Natural killer cell treated with Interleukin-12 subunit alpha and Interleukin-12 subunit beta and Interleukin-15 and Interleukin-18, amount 100 ng/mL, for 72 hours (primary cell): ENCODE measurements at regions not wholly inside any gene's neighbourhood (a gene's known extent, or its start where the extent isn't known, plus 50 kb on each side); places are given as distances from the start of the nearest gene placed in this dataset.

Experiments
- ATAC-seq, 2 donors: fragments of 150-1000 bp; cut with Tn5 transposase in 1 of 2; sonication (Bioruptor Pico), chemical (Tn5 transposase) in 1 of 2; 2 replicates each; pipeline ENCODE4 v1.10.0; 2021
- DNase-seq: peaks from one replicate; pipeline ENCODE4 v3.0.0; 2022; ENCODE audit warnings: low spot score
- H3K27ac Mint-ChIP-seq, 2 donors: 1 replicate in 1 of 2; 2 replicates in 1 of 2; pipeline ENCODE4 v1.8.0; 2022; ENCODE audit warnings: mixed read lengths in 2 of 2, mild to moderate bottlenecking in 1 of 2, moderate library complexity in 1 of 2
- H3K27me3 Mint-ChIP-seq, 2 donors: 1 replicate in 1 of 2; 2 replicates in 1 of 2; pipeline ENCODE4 v1.8.0; 2022; ENCODE audit warnings: mixed read lengths in 2 of 2
- H3K36me3 Mint-ChIP-seq: one replicate; pipeline ENCODE4 v1.8.0; 2022; ENCODE audit warnings: mixed read lengths
- H3K4me1 Mint-ChIP-seq, 2 donors: 1 replicate in 1 of 2; 2 replicates in 1 of 2; pipeline ENCODE4 v1.8.0; 2022; ENCODE audit warnings: low read depth in 2 of 2, mixed read lengths in 2 of 2, mild to moderate bottlenecking in 1 of 2
- H3K4me3 Mint-ChIP-seq: one replicate; pipeline ENCODE4 v1.8.0; 2022; ENCODE audit warnings: mixed read lengths
- H3K9me3 Mint-ChIP-seq: 2 replicates; pipeline ENCODE4 v1.8.0; 2022; ENCODE audit warnings: mixed read lengths

DNA sequence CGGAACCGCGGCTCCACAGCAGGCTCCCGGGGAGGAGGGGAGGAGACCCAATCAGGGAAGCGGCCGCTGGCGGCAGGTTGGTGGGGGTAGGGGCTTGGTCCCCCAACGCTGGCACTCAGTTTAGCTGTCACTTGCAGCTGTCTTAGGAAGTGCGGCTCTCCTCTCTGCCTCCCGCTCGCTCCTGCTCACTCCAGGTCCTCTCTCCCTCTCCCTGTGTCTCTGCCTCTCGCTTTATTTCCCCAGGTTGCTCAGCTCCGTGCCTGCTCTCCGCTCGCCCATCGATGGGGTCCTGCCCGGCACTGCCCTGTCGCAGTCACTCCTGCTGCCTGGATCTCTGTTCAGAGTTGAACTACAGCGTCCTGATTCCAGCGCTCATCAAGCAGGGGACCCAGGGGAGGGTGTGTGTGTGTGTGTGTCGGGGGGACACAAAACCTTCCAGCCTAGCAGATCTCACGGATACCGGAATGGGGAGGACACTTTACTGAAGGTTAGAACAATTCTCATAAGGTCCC lies 145.6 kb downstream of the ENGASE start:
- H3K4me3 Mint-ChIP-seq: no peak overlapping the region
- no peak overlapping the region for H3K27ac Mint-ChIP-seq
- peaks cover 10 to 25% of the 10 kb centered on the region in 2 donors for H3K27me3 Mint-ChIP-seq
- ATAC-seq: no peak
- no peaks in the 10 kb centered on the region for H3K9me3 Mint-ChIP-seq
- DNase-seq: no peak
- no peaks in the 10 kb centered on the region for H3K36me3 Mint-ChIP-seq
- H3K4me1 Mint-ChIP-seq: peaks cover 6 to 7% of the 10 kb centered on the region in 2 donors

DNA sequence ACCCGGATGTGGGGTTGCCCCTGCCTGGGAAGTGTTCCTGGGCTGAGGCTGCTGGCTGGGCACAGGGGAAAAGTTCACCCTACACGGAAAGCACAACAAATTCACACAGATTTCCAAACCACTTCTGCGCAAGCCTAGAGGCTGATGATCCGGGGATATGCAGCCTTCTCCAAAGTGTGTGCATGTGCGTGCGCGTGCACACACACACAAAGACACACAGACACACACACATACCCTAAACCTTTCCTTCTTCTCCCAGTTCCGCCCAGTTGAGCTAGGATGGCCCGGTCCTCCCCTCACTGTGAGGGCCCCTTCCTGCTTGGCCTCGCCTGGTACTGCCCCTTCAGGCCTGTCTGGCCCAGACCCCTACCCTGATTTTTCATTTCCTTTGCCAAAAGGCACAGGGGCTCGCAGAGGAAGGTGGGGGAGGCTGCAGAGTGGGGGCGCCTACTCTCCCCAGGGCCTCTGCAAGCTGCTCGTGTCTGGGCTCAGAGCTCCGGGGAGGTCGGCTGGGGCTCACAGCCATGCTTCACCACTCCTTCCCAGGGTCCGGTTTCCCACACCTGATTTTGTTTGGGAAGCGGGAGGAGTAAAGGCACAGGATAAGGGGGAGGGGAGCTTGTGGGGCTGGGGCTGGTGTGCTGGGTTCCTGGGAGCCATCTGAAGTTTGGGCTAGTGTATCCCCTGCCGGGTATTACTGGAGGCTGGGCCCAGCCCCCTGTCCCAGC lies 144.7 kb downstream of the ENGASE start:
- H3K36me3 Mint-ChIP-seq: no peaks in the 10 kb centered on the region
- H3K9me3 Mint-ChIP-seq: no peaks in the 10 kb centered on the region
- DNase-seq (no peak), ATAC-seq (no peak)
- peaks cover 10 to 25% of the 10 kb centered on the region in 2 donors for H3K27me3 Mint-ChIP-seq
- peaks cover 6 to 7% of the 10 kb centered on the region in 2 donors for H3K4me1 Mint-ChIP-seq
- no peak overlapping the region for H3K4me3 Mint-ChIP-seq
- H3K27ac Mint-ChIP-seq: no peak overlapping the region

DNA sequence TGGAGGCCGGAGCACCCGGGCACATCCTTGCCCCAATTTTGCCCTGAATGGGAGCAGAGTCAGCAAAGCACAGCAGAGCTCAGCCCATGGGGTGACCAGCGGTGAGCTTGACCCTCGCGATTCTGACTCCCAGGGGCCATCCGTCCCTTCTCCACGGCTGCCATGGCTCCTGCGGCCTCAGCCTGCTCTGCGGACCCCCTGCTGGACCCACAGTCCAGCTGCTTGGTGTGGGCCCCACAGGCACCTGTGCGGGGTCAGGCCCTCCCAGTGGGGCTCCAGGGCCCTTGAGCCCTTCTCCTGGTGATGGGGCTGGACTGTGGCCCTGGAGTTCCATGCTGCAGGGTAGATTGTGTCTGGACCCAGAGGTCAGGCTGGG lies 144.2 kb downstream of the ENGASE start:
- H3K9me3 Mint-ChIP-seq: no peaks in the 10 kb centered on the region
- no peak for ATAC-seq
- DNase-seq: no peak
- no peak overlapping the region for H3K27ac Mint-ChIP-seq
- no peak overlapping the region for H3K4me3 Mint-ChIP-seq
- H3K27me3 Mint-ChIP-seq: peaks cover 12 to 24% of the 10 kb centered on the region in 2 donors
- H3K4me1 Mint-ChIP-seq: peaks cover 6 to 7% of the 10 kb centered on the region in 2 donors
- no peaks in the 10 kb centered on the region for H3K36me3 Mint-ChIP-seq

DNA sequence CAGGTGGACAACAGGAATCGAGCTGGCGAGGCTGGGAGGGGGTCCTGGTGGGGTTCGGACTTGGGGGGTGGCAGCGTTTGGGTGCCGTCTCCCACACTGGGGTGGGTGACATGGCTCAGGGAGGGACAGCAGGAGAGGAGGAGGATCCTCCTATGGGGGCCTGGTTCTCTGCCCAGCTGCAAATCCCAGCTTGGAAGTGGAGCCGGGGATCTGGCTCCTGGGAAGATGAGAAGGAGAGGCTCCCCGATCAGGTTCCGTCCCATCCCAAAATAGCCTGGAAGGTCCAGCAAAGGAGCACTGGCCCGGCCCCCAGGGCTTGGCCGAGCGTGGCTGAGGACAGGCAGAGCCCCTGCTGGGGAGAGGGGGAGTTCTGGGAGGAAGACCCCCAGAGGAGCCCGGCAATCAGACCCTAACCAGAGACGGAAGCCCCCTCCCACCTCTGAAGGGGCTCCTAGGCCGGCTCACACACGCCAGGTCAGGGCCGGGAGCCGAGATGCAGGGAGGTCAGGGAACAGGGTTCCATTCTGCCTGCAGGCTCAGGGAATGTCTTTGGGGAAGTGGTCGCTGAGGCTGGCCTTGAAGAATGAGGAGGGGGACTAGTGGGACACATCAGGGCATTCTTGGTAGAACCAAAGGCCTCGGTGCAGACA lies 143.7 kb downstream of the ENGASE start:
- H3K36me3 Mint-ChIP-seq: no peaks in the 10 kb centered on the region

DNA sequence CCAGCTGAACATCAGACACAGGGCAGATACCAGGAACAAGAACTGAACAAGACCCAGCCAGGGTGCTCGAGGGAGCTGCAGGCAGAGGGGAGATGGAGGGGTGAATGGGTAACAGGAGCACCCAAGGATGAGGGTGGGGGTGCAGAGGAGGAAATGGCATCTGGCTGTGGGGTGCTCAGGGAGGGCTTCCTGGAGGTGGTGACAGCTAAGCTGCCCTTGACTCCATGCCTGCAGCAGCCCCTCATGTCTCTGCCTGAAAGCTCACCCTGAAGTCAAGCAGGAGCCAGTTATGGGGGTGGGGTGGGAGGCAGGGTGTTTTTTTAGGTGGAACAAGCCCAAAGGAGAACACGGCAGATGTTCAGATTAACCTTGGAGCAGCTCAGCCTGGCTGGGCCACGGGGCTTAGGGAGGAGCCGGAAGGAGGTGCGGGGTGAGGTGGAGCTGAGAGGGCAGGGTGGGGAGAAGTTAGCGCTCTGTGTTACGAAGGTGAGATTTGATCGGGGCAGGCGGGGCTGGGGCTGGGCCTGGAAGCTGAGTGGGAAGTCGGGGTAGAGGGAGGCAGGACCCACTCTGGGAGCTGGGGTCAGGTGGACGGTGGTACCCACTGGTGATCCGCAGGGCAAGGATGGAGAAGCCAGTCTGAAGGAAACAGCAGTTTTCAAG lies 143.0 kb downstream of the ENGASE start:
- Mint-ChIP-seq H3K9me3 (no peaks in the 10 kb centered on the region), H3K4me3 (no peak overlapping the region), H3K36me3 (no peaks in the 10 kb centered on the region), H3K27ac (no peak overlapping the region), H3K27me3 (peaks cover 17 to 19% of the 10 kb centered on the region in 2 donors), H3K4me1 (peaks cover 6 to 7% of the 10 kb centered on the region in 2 donors)
- ATAC-seq: no peak
- DNase-seq: no peak

More for the DNA sequence above, 143.7 kb downstream of the ENGASE start:
- Mint-ChIP-seq H3K4me3 (no peak overlapping the region), H3K27ac (no peak overlapping the region), H3K9me3 (no peaks in the 10 kb centered on the region), H3K27me3 (peaks cover 16 to 23% of the 10 kb centered on the region in 2 donors), H3K4me1 (peaks cover 6 to 7% of the 10 kb centered on the region in 2 donors)
- DNase-seq (no peak), ATAC-seq (no peak)

DNA sequence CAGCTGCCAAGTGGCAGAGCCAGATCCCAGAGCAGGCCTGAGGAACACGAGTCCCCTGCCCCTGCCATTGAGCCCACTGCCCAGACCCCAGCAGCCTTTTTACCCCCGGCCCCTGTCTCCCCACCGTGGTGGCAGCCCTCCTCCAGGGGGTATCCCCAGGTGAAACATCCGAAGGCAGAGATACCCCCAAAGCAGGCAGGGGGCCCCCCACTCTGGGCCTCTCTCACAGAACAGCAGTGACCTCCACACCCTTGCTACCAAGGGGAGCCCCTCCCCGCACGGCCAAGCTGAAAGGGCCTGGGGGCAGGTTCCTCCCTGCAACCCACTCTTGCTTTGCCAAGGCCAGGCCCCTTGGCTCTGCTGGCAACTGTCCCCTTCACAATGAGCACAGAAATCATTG lies 142.2 kb downstream of the ENGASE start:
- no peak overlapping the region for H3K4me3 Mint-ChIP-seq
- H3K9me3 Mint-ChIP-seq: no peaks in the 10 kb centered on the region
- no peak for DNase-seq
- no peak for ATAC-seq
- H3K36me3 Mint-ChIP-seq: no peaks in the 10 kb centered on the region
- peaks cover 6 to 7% of the 10 kb centered on the region in 2 donors for H3K4me1 Mint-ChIP-seq
- H3K27me3 Mint-ChIP-seq: peaks cover 23 to 24% of the 10 kb centered on the region in 2 donors
- no peak overlapping the region for H3K27ac Mint-ChIP-seq

DNA sequence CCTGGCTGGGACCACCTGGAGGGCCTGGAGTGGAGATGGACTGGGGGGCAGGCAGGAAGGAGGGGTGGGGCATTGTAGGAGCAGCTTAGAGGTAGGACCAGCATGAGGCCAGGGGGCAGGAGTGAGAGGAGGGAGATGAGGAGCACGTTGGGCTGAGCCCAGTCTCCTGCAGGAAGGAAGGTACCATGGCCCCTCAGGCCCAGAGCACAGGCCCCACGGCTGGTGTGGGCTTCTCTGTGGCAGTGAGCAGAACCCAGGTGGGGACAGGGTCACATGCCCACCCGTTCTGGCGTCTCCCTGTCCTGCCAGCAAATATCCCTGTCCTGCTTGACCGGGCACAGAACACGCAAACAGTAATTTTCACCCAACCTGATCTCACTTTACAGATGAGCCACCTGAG lies 141.8 kb downstream of the ENGASE start:
- Mint-ChIP-seq H3K4me3 (no peak overlapping the region), H3K4me1 (peaks cover 6 to 7% of the 10 kb centered on the region in 2 donors), H3K9me3 (no peaks in the 10 kb centered on the region), H3K27ac (no peak overlapping the region), H3K27me3 (peaks cover 23 to 24% of the 10 kb centered on the region in 2 donors), H3K36me3 (no peaks in the 10 kb centered on the region)
- DNase-seq (no peak), ATAC-seq (no peak)

DNA sequence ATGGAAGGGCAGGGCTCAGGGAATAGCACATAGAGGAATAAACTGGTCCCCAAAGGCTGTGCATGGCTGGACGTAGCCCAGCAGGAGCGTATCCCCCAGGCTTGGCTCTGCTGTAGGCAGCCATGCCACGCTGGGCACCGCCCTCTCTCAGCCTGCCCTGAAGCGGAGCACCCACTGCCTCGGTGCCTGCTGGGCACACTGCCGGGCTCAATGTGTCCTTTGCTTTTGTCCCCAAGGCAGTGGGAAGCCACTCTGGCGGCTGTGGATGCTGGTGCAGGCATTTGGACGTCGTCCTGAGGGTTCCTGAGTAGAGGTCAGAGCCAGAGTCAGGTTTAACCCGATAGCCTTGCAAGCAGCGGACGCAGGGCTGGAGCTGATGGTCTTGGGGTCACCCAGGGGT lies 141.0 kb downstream of the ENGASE start:
- Mint-ChIP-seq H3K27me3 (peaks cover 21 to 23% of the 10 kb centered on the region in 2 donors), H3K4me3 (no peak overlapping the region), H3K27ac (no peak overlapping the region), H3K9me3 (no peaks in the 10 kb centered on the region), H3K36me3 (no peaks in the 10 kb centered on the region), H3K4me1 (peaks cover 6% of the 10 kb centered on the region in 2 donors)
- DNase-seq: no peak
- no peak for ATAC-seq

DNA sequence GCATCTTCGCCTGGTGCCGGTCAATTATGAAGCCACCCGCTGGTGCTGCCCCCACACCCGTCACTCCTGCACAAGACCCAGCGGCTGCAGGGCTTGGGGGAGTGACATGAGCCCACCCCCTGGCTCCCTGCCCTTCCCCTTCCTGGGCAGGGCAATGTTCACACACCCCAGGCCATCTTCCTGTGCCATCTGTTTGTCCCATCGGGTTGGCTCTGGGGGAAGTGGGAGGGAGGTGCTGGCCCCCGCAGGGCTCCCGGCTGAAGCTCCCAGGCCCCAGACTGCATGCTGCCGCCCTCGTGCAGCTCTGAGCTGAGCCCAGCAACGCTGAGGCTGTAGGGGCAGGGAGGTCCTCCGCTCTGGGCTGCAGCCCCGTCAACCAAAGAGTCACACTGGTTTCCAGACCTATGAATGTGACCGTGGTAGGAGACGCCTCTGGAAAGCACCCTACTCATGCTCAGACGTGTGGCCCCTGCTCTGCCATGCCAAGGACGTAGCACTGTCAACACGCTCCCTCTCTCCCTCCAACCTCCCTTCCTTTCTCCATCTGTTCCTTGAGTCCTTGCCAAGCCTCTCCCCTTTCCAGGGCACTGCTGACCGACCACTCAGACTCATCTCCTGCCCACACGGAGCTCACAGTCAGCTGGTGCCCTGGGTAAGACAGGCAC lies 140.4 kb downstream of the ENGASE start:
- Mint-ChIP-seq H3K4me1 (peaks cover under 1 to 3% of the 10 kb centered on the region in 2 donors), H3K36me3 (no peaks in the 10 kb centered on the region), H3K9me3 (no peaks in the 10 kb centered on the region), H3K4me3 (no peak overlapping the region), H3K27ac (no peak overlapping the region), H3K27me3 (peaks cover 15 to 18% of the 10 kb centered on the region in 2 donors)
- ATAC-seq (no peak), DNase-seq (no peak)

DNA sequence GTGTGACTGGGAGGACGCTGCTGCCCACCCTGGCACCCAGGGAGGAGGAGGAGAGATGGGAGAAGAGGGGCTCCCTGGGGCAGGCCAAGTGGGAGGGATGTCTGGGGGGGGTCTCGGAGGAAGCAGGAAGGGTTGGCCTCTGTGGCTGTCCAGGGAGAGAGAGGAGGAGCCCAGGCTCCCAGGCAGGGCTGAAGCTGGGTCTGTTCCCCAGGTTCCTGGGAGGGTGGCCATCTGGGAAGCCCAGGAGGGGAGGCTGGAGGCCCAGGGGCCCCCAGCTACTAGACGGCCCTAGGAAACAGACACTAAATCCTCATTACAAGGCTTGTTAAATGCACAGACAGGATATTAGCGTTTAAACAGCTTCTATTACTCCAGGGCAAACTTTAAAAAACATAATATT lies 139.8 kb downstream of the ENGASE start:
- no peaks in the 10 kb centered on the region for H3K9me3 Mint-ChIP-seq
- no peak for ATAC-seq
- H3K4me3 Mint-ChIP-seq: no peak overlapping the region
- H3K27ac Mint-ChIP-seq: no peak overlapping the region
- H3K36me3 Mint-ChIP-seq: no peaks in the 10 kb centered on the region
- no peak for DNase-seq
- peaks cover 13 to 18% of the 10 kb centered on the region in 2 donors for H3K27me3 Mint-ChIP-seq
- H3K4me1 Mint-ChIP-seq: peaks cover 0 to 3% of the 10 kb centered on the region in 2 donors

DNA sequence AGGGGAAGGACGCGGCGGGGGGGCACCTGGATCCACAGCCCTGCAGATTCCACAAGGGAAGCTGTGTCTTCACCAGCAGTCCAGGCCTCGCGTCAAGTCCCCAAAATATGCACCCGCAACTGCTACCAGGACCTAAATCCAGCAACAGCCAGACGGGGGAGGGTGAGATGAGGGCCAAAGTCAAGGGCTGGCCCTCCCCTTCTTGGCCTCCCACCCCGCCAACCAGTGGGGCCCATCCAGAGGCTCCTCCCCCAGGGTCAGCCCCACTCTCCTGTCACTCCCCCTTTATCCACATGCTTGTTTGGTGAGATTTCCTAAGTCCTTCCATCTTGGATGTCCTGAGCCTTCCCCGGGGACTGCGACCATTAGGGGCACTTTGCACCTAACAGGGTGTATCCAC lies 138.7 kb downstream of the ENGASE start:
- no peaks in the 10 kb centered on the region for H3K9me3 Mint-ChIP-seq
- DNase-seq: no peak
- no peak for ATAC-seq
- peaks cover 13 to 14% of the 10 kb centered on the region in 2 donors for H3K27me3 Mint-ChIP-seq
- no peaks in the 10 kb centered on the region for H3K36me3 Mint-ChIP-seq
- H3K27ac Mint-ChIP-seq: no peak overlapping the region
- H3K4me1 Mint-ChIP-seq: peaks cover 0 to 3% of the 10 kb centered on the region in 2 donors
- H3K4me3 Mint-ChIP-seq: no peak overlapping the region

DNA sequence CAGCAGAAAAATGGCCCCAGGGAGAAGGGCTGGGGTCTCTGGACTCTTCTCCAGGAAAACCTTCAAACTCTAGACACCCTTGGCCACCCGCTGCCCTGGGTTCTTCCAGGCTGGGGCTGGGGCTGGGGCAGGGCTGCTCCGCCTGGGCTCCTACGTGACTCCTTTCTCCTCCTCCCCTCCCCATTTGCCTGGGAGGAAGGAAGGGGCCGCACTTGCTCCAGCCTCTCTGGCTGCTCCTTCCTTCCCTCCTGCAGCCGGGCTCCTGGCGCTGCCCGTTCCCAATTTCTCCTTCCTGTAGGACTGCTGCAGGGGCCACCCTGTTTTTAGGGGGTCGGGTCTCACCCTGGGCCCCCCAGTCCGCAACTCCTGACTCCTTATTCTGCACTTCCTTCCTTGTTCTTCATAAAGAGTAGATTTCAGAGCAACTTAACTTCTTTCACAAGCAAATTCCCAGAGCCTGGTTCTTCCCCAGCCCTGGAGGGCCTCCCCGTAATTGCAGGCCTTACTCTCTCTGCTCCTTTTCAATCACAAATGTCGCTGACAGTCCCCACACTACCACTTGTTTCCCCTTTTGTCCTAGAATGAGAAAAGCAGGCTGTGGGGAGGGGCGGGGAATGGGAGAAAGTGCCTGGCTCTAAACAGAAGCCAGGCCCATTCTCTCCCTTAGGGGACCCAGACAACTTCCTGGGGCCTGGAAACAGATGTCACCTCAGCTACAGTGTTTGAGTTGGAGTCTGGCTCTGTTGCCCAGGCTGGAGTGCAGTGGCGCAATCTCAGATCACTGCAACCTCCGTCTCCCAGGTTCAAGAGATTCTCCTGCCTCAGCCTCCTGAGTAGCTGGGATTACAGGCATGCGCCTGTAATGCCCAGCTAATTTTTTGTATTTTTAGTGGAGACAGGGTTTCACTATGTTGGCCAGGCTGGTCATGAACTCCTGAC lies 137.8 kb downstream of the ENGASE start:
- Mint-ChIP-seq H3K36me3 (no peaks in the 10 kb centered on the region), H3K9me3 (no peaks in the 10 kb centered on the region), H3K27me3 (peaks cover 13 to 14% of the 10 kb centered on the region in 2 donors), H3K27ac (no peak overlapping the region), H3K4me3 (no peak overlapping the region), H3K4me1 (peaks cover 0 to 3% of the 10 kb centered on the region in 2 donors)
- DNase-seq (no peak), ATAC-seq (no peak)
